ENCODE measurements at regions not wholly inside any gene's neighbourhood (a gene's known extent, or its start where the extent isn't known, plus 50 kb on each side); places are given as distances from the start of the nearest gene placed in this dataset.

- Mint-ChIP-seq H3K4me1 (ENCODE audit: low read depth, unreplicated experiment) (no peaks in the 10 kb centered on the region), H3K4me3 (ENCODE audit: unreplicated experiment) (no peak overlapping the region), H3K27me3 (ENCODE audit: insufficient read depth, unreplicated experiment) (no peaks in the 10 kb centered on the region), H3K27ac (ENCODE audit: unreplicated experiment) (no peak overlapping the region), H3K36me3 (ENCODE audit: insufficient read depth, unreplicated experiment) (no peaks in the 10 kb centered on the region), H3K9me3 (ENCODE audit: unreplicated experiment) (peaks cover 33% of the 10 kb centered on the region)
- DNase-seq, result no peak
- CTCF ChIA-PET, result no interaction called here
- Histone ChIP-seq H3K27me3 (replicated peaks; ENCODE audit: control insufficient read depth, insufficient read depth, low read length) (no peaks in the 10 kb centered on the region), H3K36me3 (ENCODE audit: control insufficient read depth, insufficient read depth, low read length) (no peaks in the 10 kb centered on the region), H3K4me3 (ENCODE audit: low read depth, low read length) (no peak overlapping the region), H3K4me1 (no peaks in the 10 kb centered on the region), H3K9me3 (no peaks in the 10 kb centered on the region)
- TF ChIP-seq, protein P1, sequence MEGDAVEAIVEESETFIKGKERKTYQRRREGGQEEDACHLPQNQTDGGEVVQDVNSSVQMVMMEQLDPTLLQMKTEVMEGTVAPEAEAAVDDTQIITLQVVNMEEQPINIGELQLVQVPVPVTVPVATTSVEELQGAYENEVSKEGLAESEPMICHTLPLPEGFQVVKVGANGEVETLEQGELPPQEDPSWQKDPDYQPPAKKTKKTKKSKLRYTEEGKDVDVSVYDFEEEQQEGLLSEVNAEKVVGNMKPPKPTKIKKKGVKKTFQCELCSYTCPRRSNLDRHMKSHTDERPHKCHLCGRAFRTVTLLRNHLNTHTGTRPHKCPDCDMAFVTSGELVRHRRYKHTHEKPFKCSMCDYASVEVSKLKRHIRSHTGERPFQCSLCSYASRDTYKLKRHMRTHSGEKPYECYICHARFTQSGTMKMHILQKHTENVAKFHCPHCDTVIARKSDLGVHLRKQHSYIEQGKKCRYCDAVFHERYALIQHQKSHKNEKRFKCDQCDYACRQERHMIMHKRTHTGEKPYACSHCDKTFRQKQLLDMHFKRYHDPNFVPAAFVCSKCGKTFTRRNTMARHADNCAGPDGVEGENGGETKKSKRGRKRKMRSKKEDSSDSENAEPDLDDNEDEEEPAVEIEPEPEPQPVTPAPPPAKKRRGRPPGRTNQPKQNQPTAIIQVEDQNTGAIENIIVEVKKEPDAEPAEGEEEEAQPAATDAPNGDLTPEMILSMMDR (IDR thresholded peaks at IDR 0.05; ENCODE audit: insufficient read depth in 1 of 2, low read depth in 1 of 2, low read length in 1 of 2, severe bottlenecking in 1 of 2, unreplicated experiment in 1 of 2), result no peak
- POLR2A ChIA-PET, result no interaction called here
- no TSS peak for BruUV-seq (replicated peaks)
- intact Hi-C loops (cut with micrococcal nuclease; ENCODE audit: unreplicated experiment), result no loop called here
Observed at GRCh38 chr4:10806953-10807645, 122.5 kb upstream of the CLNK start.

- no peaks in the 10 kb centered on the region for H3K9me3 ChIP-seq
- Mint-ChIP-seq H3K4me3 (ENCODE audit: unreplicated experiment) (no peak overlapping the region), H3K4me1 (ENCODE audit: low read depth, unreplicated experiment) (no peaks in the 10 kb centered on the region), H3K36me3 (ENCODE audit: insufficient read depth, unreplicated experiment) (no peaks in the 10 kb centered on the region), H3K27me3 (ENCODE audit: insufficient read depth, unreplicated experiment) (no peaks in the 10 kb centered on the region), H3K9me3 (ENCODE audit: unreplicated experiment) (peaks cover 33% of the 10 kb centered on the region), H3K27ac (ENCODE audit: unreplicated experiment) (no peak overlapping the region)
- TF ChIP-seq, protein P1 (IDR thresholded peaks at IDR 0.05; ENCODE audit: insufficient read depth in 1 of 2, low read depth in 1 of 2, low read length in 1 of 2, severe bottlenecking in 1 of 2, unreplicated experiment in 1 of 2), result no peak
- ChIA-PET CTCF (no interaction called here), POLR2A (no interaction called here)
- intact Hi-C loops (cut with micrococcal nuclease; ENCODE audit: unreplicated experiment), result no loop called here
- no peaks in the 10 kb centered on the region for H3K27me3 ChIP-seq (replicated peaks; ENCODE audit: control insufficient read depth, insufficient read depth, low read length)
- no peaks in the 10 kb centered on the region for H3K36me3 ChIP-seq (ENCODE audit: control insufficient read depth, insufficient read depth, low read length)
- no peaks in the 10 kb centered on the region for H3K4me1 ChIP-seq
- BruUV-seq (replicated peaks), result no TSS peak
- DNase-seq, result no peak
- H3K4me3 ChIP-seq (ENCODE audit: low read depth, low read length), result no peak overlapping the region
Observed at GRCh38 chr4:10803713-10804343, 119.3 kb upstream of the CLNK start.

- H3K36me3 ChIP-seq (ENCODE audit: control insufficient read depth, insufficient read depth, low read length), result no peaks in the 10 kb centered on the region
- CTCF ChIA-PET, result interaction anchor here (0.7 kb wide), 1 partner anchor 223 kb away, joined by 9 read pairs; no protein-coding TSS in a partner anchor
- no peaks in the 10 kb centered on the region for H3K36me3 Mint-ChIP-seq (ENCODE audit: insufficient read depth, unreplicated experiment)
- H3K9me3 Mint-ChIP-seq (ENCODE audit: unreplicated experiment), result peaks cover 9% of the 10 kb centered on the region
- no peak overlapping the region for H3K27ac Mint-ChIP-seq (ENCODE audit: unreplicated experiment)
- intact Hi-C loops (cut with micrococcal nuclease; ENCODE audit: unreplicated experiment), result no loop called here
- H3K4me3 ChIP-seq (ENCODE audit: low read depth, low read length), result no peak overlapping the region
- H3K27me3 ChIP-seq (replicated peaks; ENCODE audit: control insufficient read depth, insufficient read depth, low read length), result no peaks in the 10 kb centered on the region
- H3K4me1 ChIP-seq, result no peaks in the 10 kb centered on the region
- H3K9me3 ChIP-seq, result no peaks in the 10 kb centered on the region
- H3K27me3 Mint-ChIP-seq (ENCODE audit: insufficient read depth, unreplicated experiment), result no peaks in the 10 kb centered on the region
- POLR2A ChIA-PET, result no interaction called here
- H3K4me1 Mint-ChIP-seq (ENCODE audit: low read depth, unreplicated experiment), result no peaks in the 10 kb centered on the region
- DNase-seq, result no peak
- no peak overlapping the region for H3K4me3 Mint-ChIP-seq (ENCODE audit: unreplicated experiment)
- TF ChIP-seq, protein P1 (IDR thresholded peaks at IDR 0.05; ENCODE audit: insufficient read depth in 1 of 2, low read depth in 1 of 2, low read length in 1 of 2, severe bottlenecking in 1 of 2, unreplicated experiment in 1 of 2), result no peak
- no TSS peak for BruUV-seq (replicated peaks)
Observed at GRCh38 chr4:10787365-10787764, 102.8 kb upstream of the CLNK start.
